ENCODE measurements at regions not wholly inside any gene's neighbourhood (a gene's known extent, or its start where the extent isn't known, plus 50 kb on each side); places are given as distances from the start of the nearest gene placed in this dataset.
"Not testable (repeated sequence)": the region's sequence is repeated elsewhere in the genome, so short reads cannot be mapped to it uniquely, and the experiment has no call there.

- DNase-seq, result not testable (repeated sequence)
Observed at GRCh38 chr2:89876878-89877277, 1185.4 kb downstream of the RPIA start.

GRCh38 chr2:89882880-89883279 is 1191.4 kb downstream of the RPIA start:
- DNase-seq, result not testable (repeated sequence)

DNA sequence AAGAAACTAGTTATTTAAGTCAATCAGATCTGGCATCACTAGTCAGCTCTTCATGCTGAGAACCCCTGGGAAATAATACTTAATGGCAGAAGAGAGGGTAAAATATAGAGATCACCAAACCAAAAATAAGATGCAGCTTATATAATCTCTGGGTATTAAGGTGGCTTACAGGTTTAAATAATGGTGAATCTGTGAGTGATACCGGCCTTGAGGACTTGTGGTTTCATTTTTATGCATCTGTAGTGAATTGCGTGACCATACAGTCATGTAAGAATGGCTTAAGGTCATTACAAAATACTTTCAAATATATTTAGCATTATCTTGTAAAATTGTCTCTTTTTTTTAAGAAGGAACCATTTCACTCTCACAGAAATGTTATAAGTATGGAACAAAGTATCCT is 1192.2 kb downstream of the RPIA start:
- not testable (repeated sequence) for DNase-seq

DNA sequence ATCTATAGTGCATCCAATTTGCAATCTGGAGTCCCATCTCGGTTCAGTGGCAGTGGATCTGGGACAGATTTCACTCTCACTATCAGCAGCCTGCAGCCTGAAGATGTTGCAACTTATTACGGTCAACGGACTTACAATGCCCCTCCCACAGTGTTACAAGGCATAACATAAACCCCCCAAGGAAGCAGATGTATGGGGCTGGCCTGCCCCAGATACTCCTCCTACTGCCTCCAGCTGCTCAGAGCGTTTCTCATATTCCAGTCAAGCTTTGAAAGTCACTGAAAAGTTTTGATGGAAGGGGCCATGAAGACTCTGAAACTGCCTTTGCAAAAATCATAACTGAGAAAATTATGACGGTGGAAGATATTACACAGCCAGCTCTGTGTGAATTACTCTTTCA is 1193.6 kb downstream of the RPIA start:
- DNase-seq, result not testable (repeated sequence)

- not testable (repeated sequence) for DNase-seq
Observed at GRCh38 chr2:89888693-89889092, 1197.2 kb downstream of the RPIA start.

DNA sequence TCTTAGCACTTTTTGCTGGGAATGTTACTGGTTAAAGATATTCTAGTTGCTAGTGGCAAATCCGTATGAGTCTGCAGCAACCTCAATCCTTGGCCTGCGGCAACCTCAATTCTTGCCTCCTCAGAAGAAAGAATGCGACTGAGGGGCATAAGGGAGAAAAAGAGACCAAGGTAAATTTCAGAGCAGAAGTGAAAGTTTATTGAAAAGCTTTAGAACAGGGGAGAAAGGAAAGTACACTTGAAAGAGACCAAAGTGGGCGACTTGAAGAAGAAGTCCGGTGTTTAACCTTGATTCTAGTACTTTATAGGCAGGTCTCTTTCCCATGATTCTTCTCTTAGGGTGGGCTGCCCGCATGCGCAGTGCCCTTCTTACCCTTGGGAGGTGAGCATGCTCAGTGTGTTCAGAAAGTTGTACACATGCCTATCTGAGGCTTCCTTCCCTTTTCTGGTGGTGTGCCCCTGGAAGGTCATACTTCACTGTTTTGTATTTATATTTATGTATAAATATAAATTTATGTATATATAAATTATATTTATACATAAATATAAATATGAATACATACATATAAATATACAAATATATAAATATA is 1198.8 kb downstream of the RPIA start:
- DNase-seq, result not testable (repeated sequence)

GRCh38 chr2:89894988-89895387 is 1203.5 kb downstream of the RPIA start:
- DNase-seq, result not testable (repeated sequence)

- not testable (repeated sequence) for DNase-seq
Observed at GRCh38 chr2:89895629-89896028, 1204.2 kb downstream of the RPIA start.

GRCh38 chr2:89927018-89927417 is 1235.5 kb downstream of the RPIA start:
- not testable (repeated sequence) for DNase-seq

GRCh38 chr2:89935436-89935835 is 1244.0 kb downstream of the RPIA start:
- DNase-seq, result not testable (repeated sequence)

DNA sequence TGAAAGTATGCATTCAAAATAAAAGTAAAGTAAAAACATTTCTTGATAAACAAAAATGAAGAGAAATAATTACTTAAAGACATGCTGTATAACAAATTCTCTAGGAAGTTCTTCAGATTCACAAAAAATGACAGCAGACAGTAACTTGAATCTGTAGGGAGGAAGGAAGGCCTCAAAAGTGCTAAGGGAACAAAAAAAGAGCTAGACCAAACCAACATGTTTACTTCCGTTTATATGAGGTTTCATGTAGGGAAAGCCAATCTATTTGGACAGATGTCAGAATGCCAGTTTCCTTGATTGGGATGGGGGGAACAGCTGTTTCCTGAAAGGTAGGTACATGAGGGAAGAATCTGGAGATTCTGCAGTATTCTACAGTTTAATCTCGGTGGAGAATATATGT is 1244.5 kb downstream of the RPIA start:
- DNase-seq, result not testable (repeated sequence)

GRCh38 chr2:89936559-89936958 is 1245.1 kb downstream of the RPIA start:
- DNase-seq, result not testable (repeated sequence)

- not testable (repeated sequence) for DNase-seq
Observed at GRCh38 chr2:89938756-89939155, 1247.3 kb downstream of the RPIA start.

DNA sequence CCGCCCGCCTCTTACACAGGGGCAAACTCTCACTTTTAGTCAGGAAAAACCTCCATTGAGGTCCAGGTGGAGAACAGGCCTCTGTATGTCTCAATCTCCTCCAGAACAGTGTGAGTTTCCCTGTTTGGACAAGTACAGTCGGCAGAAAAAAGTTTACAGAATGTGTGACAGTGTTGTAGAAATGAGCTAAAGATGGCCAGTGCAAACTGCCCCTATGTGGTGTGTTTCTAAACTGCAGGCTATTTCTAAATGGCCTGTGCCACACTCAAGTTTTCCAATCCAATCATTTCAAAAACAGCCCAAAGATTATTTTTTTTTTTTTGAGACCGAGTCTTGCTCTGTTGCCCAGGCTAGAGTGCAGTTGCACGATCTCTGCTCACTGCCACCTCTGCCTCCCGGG is 1252.8 kb downstream of the RPIA start:
- DNase-seq, result not testable (repeated sequence)

GRCh38 chr2:89945004-89945616 is 1253.6 kb downstream of the RPIA start:
- not testable (repeated sequence) for DNase-seq

DNA sequence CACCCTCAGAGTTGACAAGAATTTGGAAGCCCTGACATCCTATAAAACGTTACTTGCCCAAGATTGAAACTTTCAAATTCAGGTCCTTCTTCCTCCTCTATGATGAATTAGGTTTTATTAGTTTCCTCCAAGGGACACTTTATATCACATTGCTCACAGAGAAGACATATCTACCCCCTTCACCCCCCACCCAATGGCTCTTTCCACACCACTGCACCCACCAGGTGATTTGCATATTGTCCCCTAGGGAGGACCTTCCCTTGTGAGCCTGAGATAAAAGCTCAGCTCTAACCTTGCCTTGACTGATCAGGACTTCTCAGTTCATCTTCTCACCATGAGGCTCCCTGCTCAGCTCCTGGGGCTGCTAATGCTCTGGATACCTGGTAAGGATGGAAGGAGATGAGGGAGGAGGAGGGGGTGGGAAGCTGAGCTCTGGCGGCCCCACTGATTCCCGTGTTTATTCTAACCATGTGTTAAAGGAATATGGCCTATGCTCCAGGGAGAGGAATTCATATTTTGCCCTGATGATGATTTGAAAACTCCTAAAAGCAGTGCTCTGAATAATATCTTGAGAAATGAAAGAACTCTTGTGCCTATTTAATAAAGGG is 1255.8 kb downstream of the RPIA start:
- DNase-seq, result not testable (repeated sequence)

GRCh38 chr2:89948102-89948501 is 1256.6 kb downstream of the RPIA start:
- DNase-seq, result not testable (repeated sequence)

- DNase-seq, result not testable (repeated sequence)
Observed at GRCh38 chr2:89950807-89951206, 1259.3 kb downstream of the RPIA start.

DNA sequence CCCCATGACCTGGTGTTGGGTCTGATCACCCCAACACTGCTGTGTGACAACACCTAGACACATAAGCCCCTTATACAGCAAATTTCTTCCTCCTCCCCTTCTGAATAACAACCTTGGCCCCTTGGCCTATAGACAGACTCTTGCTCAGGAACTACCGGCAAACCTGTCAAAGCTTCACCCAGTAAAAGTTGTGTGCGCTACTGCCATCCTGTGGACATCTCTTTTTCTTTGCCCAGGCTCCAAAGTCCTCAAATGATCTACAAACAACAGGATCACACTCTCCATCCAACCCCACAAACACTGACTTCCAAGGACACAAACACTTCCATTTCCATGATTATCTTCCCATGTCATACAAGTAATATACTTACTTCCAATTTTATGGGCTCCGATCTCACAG is 1265.8 kb downstream of the RPIA start:
- DNase-seq, result not testable (repeated sequence)

GRCh38 chr2:89959729-89960378 is 1268.4 kb downstream of the RPIA start:
- DNase-seq, result not testable (repeated sequence)

GRCh38 chr2:89960570-89960969 is 1269.1 kb downstream of the RPIA start:
- DNase-seq, result not testable (repeated sequence)

- DNase-seq, result not testable (repeated sequence)
Observed at GRCh38 chr2:89968567-89968966, 1277.1 kb downstream of the RPIA start.

GRCh38 chr2:89969190-89969589 is 1277.7 kb downstream of the RPIA start:
- DNase-seq, result not testable (repeated sequence)

DNA sequence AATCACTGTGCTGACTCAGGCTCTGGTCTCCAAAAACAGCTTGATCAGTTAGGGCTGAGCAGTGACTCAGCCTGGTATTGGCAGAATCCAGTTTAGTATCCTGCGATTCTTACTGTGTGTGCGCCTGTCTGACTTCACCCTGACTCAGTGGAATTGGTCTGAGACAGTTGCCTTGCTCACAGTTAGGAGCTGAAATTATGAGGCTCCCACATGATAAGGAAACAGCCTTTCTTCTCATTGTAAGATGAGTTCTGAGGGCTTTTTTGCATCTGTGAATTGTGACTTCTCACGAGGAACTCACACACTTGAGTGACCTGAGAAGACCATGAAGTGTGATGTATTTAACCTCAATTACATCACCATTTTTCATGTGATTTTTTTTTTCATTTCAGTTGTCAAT is 1282.4 kb downstream of the RPIA start:
- not testable (repeated sequence) for DNase-seq

Data from activated T-cell treated with anti-CD3 and anti-CD28 coated beads, Interleukin-2, amount 50 U/mL, for 48 hours (primary cell).